ENCODE measurements at regions not wholly inside any gene's neighbourhood (a gene's known extent, or its start where the extent isn't known, plus 50 kb on each side); places are given as distances from the start of the nearest gene placed in this dataset.

DNA sequence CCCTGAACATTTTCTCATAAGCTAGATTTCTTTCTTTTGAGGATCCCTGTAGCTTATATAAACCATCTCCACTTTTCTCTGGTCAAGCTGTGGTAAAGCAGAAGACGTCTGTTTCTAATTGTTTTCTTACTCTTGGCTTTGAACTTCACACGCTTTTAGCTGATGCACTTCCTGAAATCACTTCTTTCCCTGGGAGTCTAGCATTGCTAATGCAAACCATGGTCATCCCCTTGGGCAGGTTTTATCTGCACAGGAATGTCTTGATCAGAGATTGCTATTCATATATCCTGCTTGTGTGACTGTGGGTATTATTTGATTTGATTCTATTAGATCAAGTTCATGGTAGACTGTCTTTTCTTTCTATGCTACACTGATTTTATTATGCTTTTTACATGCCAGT lies 199.2 kb upstream of the POU2AF2 start:
- H3K4me3 ChIP-seq (ENCODE audit: low read depth in 1 of 2, low read length in 2 of 2), result no peak overlapping the region
- H3K36me3 ChIP-seq (ENCODE audit: control insufficient read depth in 1 of 2, insufficient read depth in 2 of 2, low read length in 2 of 2), result no peaks in the 10 kb centered on the region
- H3K4me1 ChIP-seq (ENCODE audit: control insufficient read depth in 1 of 2, insufficient read depth in 2 of 2, low read length in 2 of 2), result no peaks in the 10 kb centered on the region
- no peak overlapping the region for H3K27ac ChIP-seq (ENCODE audit: low read depth, low read length)
- H3K9ac ChIP-seq (ENCODE audit: low read depth in 1 of 2, low read length in 2 of 2), result no peak overlapping the region
- no peaks in the 10 kb centered on the region for H3K27me3 ChIP-seq (ENCODE audit: control insufficient read depth in 1 of 2, insufficient read depth in 2 of 2, low read length in 2 of 2)
- H3K9me3 ChIP-seq (ENCODE audit: control insufficient read depth in 1 of 2, low read length in 2 of 2), result no peaks in the 10 kb centered on the region

DNA sequence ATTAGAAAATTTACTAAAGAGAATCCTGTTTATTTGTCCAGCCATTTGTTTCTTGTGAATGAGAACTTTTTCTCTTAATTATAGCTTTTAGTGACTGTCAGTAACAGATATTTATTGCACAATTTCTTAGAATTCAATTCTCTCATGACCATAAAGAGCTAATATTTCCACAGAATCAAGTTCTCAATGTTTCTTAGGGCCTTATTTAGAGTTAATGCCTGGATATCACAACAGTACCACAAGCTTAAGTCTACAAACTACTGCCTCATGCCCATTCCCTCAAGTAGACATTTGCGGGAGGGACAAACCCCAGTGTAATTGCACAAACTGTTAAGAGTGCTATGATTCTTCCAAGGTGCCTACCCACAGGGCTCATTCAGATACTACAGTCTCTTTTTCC lies 199.7 kb upstream of the POU2AF2 start:
- Histone ChIP-seq H3K9me3 (ENCODE audit: control insufficient read depth in 1 of 2, low read length in 2 of 2) (no peaks in the 10 kb centered on the region), H3K4me1 (ENCODE audit: control insufficient read depth in 1 of 2, insufficient read depth in 2 of 2, low read length in 2 of 2) (no peaks in the 10 kb centered on the region), H3K4me3 (ENCODE audit: low read depth in 1 of 2, low read length in 2 of 2) (no peak overlapping the region), H3K27me3 (ENCODE audit: control insufficient read depth in 1 of 2, insufficient read depth in 2 of 2, low read length in 2 of 2) (no peaks in the 10 kb centered on the region), H3K9ac (ENCODE audit: low read depth in 1 of 2, low read length in 2 of 2) (no peak overlapping the region), H3K36me3 (ENCODE audit: control insufficient read depth in 1 of 2, insufficient read depth in 2 of 2, low read length in 2 of 2) (no peaks in the 10 kb centered on the region), H3K27ac (ENCODE audit: low read depth, low read length) (no peak overlapping the region)

DNA sequence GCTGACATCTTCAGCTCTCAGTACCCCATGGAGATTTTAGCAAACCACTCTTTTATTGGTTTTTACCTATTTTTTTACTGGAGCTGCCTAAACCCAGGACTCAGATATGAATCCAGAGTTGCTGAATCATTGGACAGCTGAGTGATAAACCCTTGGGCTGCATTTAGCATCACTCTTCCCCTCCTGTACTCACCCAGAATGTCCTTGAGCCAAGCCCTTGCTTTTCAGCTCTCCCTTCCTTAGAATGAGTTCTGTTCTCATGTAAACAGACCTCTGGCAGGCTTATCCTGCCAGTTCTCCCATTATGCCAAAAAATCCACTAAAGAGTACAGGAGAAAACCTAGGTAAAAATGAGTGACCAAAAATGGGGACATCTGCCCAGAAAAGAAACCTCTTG lies 200.1 kb upstream of the POU2AF2 start:
- Histone ChIP-seq H3K4me3 (ENCODE audit: low read depth in 1 of 2, low read length in 2 of 2) (no peak overlapping the region), H3K9ac (ENCODE audit: low read depth in 1 of 2, low read length in 2 of 2) (no peak overlapping the region), H3K27me3 (ENCODE audit: control insufficient read depth in 1 of 2, insufficient read depth in 2 of 2, low read length in 2 of 2) (no peaks in the 10 kb centered on the region), H3K4me1 (ENCODE audit: control insufficient read depth in 1 of 2, insufficient read depth in 2 of 2, low read length in 2 of 2) (no peaks in the 10 kb centered on the region), H3K27ac (ENCODE audit: low read depth, low read length) (no peak overlapping the region), H3K9me3 (ENCODE audit: control insufficient read depth in 1 of 2, low read length in 2 of 2) (no peaks in the 10 kb centered on the region), H3K36me3 (ENCODE audit: control insufficient read depth in 1 of 2, insufficient read depth in 2 of 2, low read length in 2 of 2) (no peaks in the 10 kb centered on the region)

DNA sequence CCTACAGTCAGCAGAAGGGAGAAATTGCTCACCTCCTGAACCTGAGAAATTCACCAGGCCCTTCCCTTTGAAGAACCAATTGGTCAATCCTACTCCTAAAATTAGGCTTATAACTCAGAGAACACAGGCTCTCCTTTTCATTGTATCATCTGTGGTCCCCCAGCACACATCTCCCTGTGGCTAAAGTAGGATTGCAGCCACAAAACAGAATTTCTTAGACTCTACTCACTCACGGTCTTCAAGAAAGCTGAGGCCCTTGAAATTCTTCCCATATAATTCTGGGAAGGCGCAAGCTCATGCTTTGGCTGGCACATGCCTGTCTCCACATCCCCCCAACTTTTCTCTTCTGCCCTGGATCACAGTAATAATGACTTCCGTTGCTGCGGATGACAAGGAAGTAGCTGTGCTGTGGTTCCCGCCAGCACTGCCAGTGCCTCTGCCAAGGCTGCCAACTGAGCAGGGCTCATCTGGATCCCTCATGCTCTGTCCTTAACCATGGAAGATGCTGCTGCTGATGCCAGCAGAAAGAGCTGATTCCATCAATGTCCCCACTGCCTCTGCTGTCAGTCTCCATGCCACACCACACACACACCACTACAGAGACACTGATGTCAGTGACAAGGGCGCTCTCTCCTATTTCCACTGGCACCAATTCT lies 200.6 kb upstream of the POU2AF2 start:
- no peaks in the 10 kb centered on the region for H3K27me3 ChIP-seq (ENCODE audit: control insufficient read depth in 1 of 2, insufficient read depth in 2 of 2, low read length in 2 of 2)
- H3K9me3 ChIP-seq (ENCODE audit: control insufficient read depth in 1 of 2, low read length in 2 of 2), result no peaks in the 10 kb centered on the region
- H3K9ac ChIP-seq (ENCODE audit: low read depth in 1 of 2, low read length in 2 of 2), result no peak overlapping the region
- no peak overlapping the region for H3K27ac ChIP-seq (ENCODE audit: low read depth, low read length)
- H3K4me1 ChIP-seq (ENCODE audit: control insufficient read depth in 1 of 2, insufficient read depth in 2 of 2, low read length in 2 of 2), result no peaks in the 10 kb centered on the region
- no peaks in the 10 kb centered on the region for H3K36me3 ChIP-seq (ENCODE audit: control insufficient read depth in 1 of 2, insufficient read depth in 2 of 2, low read length in 2 of 2)
- no peak overlapping the region for H3K4me3 ChIP-seq (ENCODE audit: low read depth in 1 of 2, low read length in 2 of 2)

DNA sequence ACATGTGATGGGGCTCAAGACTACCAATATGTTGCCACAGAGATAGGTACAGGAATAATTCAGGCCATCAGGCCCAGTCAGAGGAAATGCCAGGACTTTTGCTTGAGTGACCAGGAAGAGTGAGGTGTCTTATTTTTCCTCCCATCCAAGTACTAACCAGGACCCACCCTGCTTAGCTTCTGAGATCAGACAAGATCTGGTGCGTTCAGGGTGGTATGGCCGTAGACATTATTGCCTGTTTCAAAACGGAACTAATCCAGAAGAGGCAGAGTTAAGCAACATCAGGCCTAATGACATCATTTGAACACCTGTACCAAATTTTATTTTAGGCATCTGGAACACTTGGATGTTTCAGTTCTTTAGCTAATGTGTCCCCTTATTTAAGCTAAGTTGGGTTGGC lies 205.5 kb upstream of the POU2AF2 start:
- no peaks in the 10 kb centered on the region for H3K4me1 ChIP-seq (ENCODE audit: control insufficient read depth in 1 of 2, insufficient read depth in 2 of 2, low read length in 2 of 2)
- H3K9me3 ChIP-seq (ENCODE audit: control insufficient read depth in 1 of 2, low read length in 2 of 2), result no peaks in the 10 kb centered on the region
- no peaks in the 10 kb centered on the region for H3K27me3 ChIP-seq (ENCODE audit: control insufficient read depth in 1 of 2, insufficient read depth in 2 of 2, low read length in 2 of 2)
- H3K9ac ChIP-seq (ENCODE audit: low read depth in 1 of 2, low read length in 2 of 2), result no peak overlapping the region
- no peak overlapping the region for H3K27ac ChIP-seq (ENCODE audit: low read depth, low read length)
- no peak overlapping the region for H3K4me3 ChIP-seq (ENCODE audit: low read depth in 1 of 2, low read length in 2 of 2)
- H3K36me3 ChIP-seq (ENCODE audit: control insufficient read depth in 1 of 2, insufficient read depth in 2 of 2, low read length in 2 of 2), result no peaks in the 10 kb centered on the region

DNA sequence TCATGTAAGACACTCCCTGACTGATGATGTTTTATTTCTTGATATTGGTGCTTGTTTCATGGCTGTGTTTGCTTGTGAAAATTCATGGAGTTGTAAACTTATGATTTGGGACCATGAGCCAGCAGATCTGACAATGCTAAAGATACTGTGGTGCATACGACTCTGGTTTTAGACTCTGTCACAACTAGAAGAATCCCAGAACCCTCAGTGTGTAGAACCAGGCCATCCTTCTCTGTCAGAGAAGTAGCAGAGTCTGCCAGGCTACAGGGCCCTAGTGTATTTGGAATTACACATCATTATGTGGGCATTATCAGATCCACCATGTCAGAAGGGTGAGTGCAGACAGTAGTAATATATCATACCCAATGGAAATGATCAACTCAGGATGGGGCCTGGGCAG lies 209.8 kb upstream of the POU2AF2 start:
- Histone ChIP-seq H3K27ac (ENCODE audit: low read depth, low read length) (no peak overlapping the region), H3K9me3 (ENCODE audit: control insufficient read depth in 1 of 2, low read length in 2 of 2) (no peaks in the 10 kb centered on the region), H3K4me3 (ENCODE audit: low read depth in 1 of 2, low read length in 2 of 2) (no peak overlapping the region), H3K9ac (ENCODE audit: low read depth in 1 of 2, low read length in 2 of 2) (no peak overlapping the region), H3K27me3 (ENCODE audit: control insufficient read depth in 1 of 2, insufficient read depth in 2 of 2, low read length in 2 of 2) (no peaks in the 10 kb centered on the region), H3K36me3 (ENCODE audit: control insufficient read depth in 1 of 2, insufficient read depth in 2 of 2, low read length in 2 of 2) (no peaks in the 10 kb centered on the region), H3K4me1 (ENCODE audit: control insufficient read depth in 1 of 2, insufficient read depth in 2 of 2, low read length in 2 of 2) (no peaks in the 10 kb centered on the region)

DNA sequence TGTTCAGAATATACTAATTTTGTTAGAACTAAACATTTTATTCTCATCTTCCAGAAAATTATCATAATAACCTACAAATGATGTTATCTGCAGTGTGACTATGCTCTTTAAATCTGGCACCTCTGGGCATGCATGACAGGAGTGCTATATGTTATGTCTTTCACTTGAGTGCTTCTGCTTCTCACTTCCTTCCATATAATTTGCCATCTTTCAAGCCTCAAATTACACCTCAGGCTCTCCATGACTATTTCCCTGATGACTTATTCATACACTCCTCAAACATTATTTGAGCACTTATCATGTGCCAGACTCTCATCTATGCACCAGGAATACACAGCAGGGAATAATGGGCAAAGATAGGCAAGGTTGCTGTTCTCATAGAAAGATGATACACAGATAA lies 219.3 kb upstream of the POU2AF2 start:
- Histone ChIP-seq H3K4me1 (ENCODE audit: control insufficient read depth in 1 of 2, insufficient read depth in 2 of 2, low read length in 2 of 2) (no peaks in the 10 kb centered on the region), H3K36me3 (ENCODE audit: control insufficient read depth in 1 of 2, insufficient read depth in 2 of 2, low read length in 2 of 2) (no peaks in the 10 kb centered on the region), H3K9me3 (ENCODE audit: control insufficient read depth in 1 of 2, low read length in 2 of 2) (no peaks in the 10 kb centered on the region), H3K9ac (ENCODE audit: low read depth in 1 of 2, low read length in 2 of 2) (no peak overlapping the region), H3K4me3 (ENCODE audit: low read depth in 1 of 2, low read length in 2 of 2) (no peak overlapping the region), H3K27me3 (ENCODE audit: control insufficient read depth in 1 of 2, insufficient read depth in 2 of 2, low read length in 2 of 2) (no peaks in the 10 kb centered on the region), H3K27ac (ENCODE audit: low read depth, low read length) (no peak overlapping the region)

DNA sequence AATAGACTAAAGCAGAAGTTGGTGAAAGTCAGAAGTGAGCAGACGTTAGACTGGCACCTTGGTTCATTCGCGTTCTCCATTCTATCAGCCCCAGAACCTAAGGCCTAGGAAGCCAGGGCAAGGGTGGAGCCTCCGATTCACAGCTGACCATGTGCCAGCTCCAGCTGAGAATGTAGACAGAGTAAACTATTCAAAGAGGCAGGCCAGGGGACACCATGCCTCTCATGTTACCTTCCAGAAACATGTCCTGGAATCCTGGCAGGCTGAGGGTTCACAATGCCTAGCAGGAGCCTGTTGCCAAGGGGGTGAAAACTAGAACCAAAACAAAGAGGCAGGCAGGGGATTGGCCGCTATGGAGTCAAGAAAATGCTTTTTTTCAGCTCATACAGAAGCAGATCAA lies 224.4 kb upstream of the POU2AF2 start:
- Histone ChIP-seq H3K4me1 (ENCODE audit: control insufficient read depth in 1 of 2, insufficient read depth in 2 of 2, low read length in 2 of 2) (no peaks in the 10 kb centered on the region), H3K4me3 (ENCODE audit: low read depth in 1 of 2, low read length in 2 of 2) (no peak overlapping the region), H3K27me3 (ENCODE audit: control insufficient read depth in 1 of 2, insufficient read depth in 2 of 2, low read length in 2 of 2) (no peaks in the 10 kb centered on the region), H3K27ac (ENCODE audit: low read depth, low read length) (no peak overlapping the region), H3K36me3 (ENCODE audit: control insufficient read depth in 1 of 2, insufficient read depth in 2 of 2, low read length in 2 of 2) (no peaks in the 10 kb centered on the region), H3K9me3 (ENCODE audit: control insufficient read depth in 1 of 2, low read length in 2 of 2) (no peaks in the 10 kb centered on the region), H3K9ac (ENCODE audit: low read depth in 1 of 2, low read length in 2 of 2) (no peak overlapping the region)

DNA sequence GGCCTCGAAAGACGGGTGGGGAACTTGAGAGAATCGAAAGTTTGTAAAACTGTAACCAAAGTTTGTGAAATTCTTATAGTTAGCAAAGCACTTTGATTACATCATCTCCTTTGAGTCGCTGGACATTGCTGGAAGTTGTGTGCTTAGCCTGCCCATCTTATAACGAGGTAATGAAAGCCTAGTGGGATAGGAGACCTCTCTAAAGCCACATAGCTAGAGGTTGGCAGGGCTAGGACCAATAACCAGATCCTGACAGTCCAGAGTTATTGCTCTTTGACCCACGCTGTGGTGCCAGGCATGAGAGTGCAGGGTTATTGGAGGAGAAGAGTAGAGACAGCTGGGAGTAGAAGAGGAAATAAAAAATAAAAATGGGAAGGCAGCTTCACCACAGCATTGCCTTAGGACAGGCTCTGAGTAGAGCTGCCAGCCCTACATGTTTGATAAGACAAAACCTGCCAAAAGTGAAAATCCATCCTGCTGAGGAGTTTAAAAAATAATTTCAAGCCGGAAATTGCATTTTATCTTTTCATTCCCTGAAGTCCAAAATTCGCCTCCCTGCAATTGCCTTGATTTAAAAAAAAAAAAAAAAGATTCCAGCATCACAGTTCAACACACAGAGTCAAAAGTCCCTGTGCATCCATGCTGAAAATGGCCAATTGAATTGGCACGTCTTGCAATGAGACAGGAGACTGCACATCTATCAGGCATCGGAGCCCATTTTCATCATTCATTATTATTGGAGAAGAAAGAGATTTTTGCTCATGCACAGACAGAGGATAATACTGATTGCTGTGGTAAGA lies 225.5 kb upstream of the POU2AF2 start:
- Histone ChIP-seq H3K4me1 (ENCODE audit: control insufficient read depth in 1 of 2, insufficient read depth in 2 of 2, low read length in 2 of 2) (no peaks in the 10 kb centered on the region), H3K9ac (ENCODE audit: low read depth in 1 of 2, low read length in 2 of 2) (no peak overlapping the region), H3K27me3 (ENCODE audit: control insufficient read depth in 1 of 2, insufficient read depth in 2 of 2, low read length in 2 of 2) (no peaks in the 10 kb centered on the region), H3K4me3 (ENCODE audit: low read depth in 1 of 2, low read length in 2 of 2) (no peak overlapping the region), H3K36me3 (ENCODE audit: control insufficient read depth in 1 of 2, insufficient read depth in 2 of 2, low read length in 2 of 2) (no peaks in the 10 kb centered on the region), H3K27ac (ENCODE audit: low read depth, low read length) (no peak overlapping the region), H3K9me3 (ENCODE audit: control insufficient read depth in 1 of 2, low read length in 2 of 2) (no peaks in the 10 kb centered on the region)

DNA sequence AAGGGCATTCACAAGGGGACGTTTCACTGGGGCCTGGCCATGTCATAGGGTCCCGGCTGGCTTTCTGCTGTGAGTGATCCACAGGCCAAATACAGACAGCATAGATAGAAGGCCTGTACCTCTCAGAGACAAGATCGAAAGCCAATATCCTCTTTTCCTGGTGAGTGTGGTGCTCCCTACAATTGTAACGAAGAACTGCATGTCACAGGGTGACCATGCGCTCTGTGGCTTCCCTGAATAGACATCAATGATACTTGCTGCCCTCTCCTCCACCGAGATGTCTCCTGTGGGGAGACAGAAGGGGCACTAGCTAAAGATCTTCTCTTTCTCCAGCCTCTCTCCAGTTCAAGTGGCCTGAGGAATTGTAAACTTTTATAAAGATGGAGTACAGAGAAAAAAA lies 226.1 kb upstream of the POU2AF2 start:
- Histone ChIP-seq H3K4me3 (ENCODE audit: low read depth in 1 of 2, low read length in 2 of 2) (no peak overlapping the region), H3K9ac (ENCODE audit: low read depth in 1 of 2, low read length in 2 of 2) (no peak overlapping the region), H3K27me3 (ENCODE audit: control insufficient read depth in 1 of 2, insufficient read depth in 2 of 2, low read length in 2 of 2) (no peaks in the 10 kb centered on the region), H3K9me3 (ENCODE audit: control insufficient read depth in 1 of 2, low read length in 2 of 2) (no peaks in the 10 kb centered on the region), H3K27ac (ENCODE audit: low read depth, low read length) (no peak overlapping the region), H3K36me3 (ENCODE audit: control insufficient read depth in 1 of 2, insufficient read depth in 2 of 2, low read length in 2 of 2) (no peaks in the 10 kb centered on the region), H3K4me1 (ENCODE audit: control insufficient read depth in 1 of 2, insufficient read depth in 2 of 2, low read length in 2 of 2) (no peaks in the 10 kb centered on the region)
